GM19351 (cell line): ENCODE measurements at regions not wholly inside any gene's neighbourhood (a gene's known extent, or its start where the extent isn't known, plus 50 kb on each side); places are given as distances from the start of the nearest gene placed in this dataset.

Experiments
- ATAC-seq: cut with Tn5 transposase; IDR thresholded peaks from one replicate; pipeline ENCODE4 v1.9.1; 2021; ENCODE audit warnings: mild to moderate bottlenecking, moderate library complexity; ENCODE audit not compliant: unreplicated experiment

GRCh38 chr9:105059252-105059651, 131.3 kb upstream of the ABCA1 start:
- ATAC-seq = no peak

- no peak for ATAC-seq
Measured at GRCh38 chr9:105062222-105062855, 134.4 kb upstream of the ABCA1 start.

GRCh38 chr9:105064248-105065097, 136.5 kb upstream of the ABCA1 start:
- no peak for ATAC-seq

GRCh38 chr9:105065098-105066088, 137.4 kb upstream of the ABCA1 start:
- no peak for ATAC-seq

GRCh38 chr9:105066275-105066865, 138.4 kb upstream of the ABCA1 start:
- ATAC-seq = no peak

- no peak for ATAC-seq
Measured at GRCh38 chr9:105067895-105068580, 140.1 kb upstream of the ABCA1 start.

GRCh38 chr9:105069285-105069684, 141.3 kb upstream of the ABCA1 start:
- ATAC-seq = no peak

- no peak for ATAC-seq
Measured at GRCh38 chr9:105069696-105070095, 141.7 kb upstream of the ABCA1 start.

- ATAC-seq = no peak
Measured at GRCh38 chr9:105070176-105070575, 142.2 kb upstream of the ABCA1 start.

- no peak for ATAC-seq
Measured at GRCh38 chr9:105072476-105072875, 144.5 kb upstream of the ABCA1 start.

GRCh38 chr9:105073147-105073546, 145.2 kb upstream of the ABCA1 start:
- ATAC-seq = no peak

GRCh38 chr9:105074491-105074890, 146.5 kb upstream of the ABCA1 start:
- ATAC-seq = no peak

GRCh38 chr9:105076729-105077128, 148.8 kb upstream of the ABCA1 start:
- no peak for ATAC-seq

GRCh38 chr9:105079457-105079856, 151.5 kb upstream of the ABCA1 start:
- ATAC-seq = no peak

GRCh38 chr9:105082843-105083242, 154.9 kb upstream of the ABCA1 start:
- no peak for ATAC-seq

- ATAC-seq = no peak
Measured at GRCh38 chr9:105083256-105083655, 155.3 kb upstream of the ABCA1 start.

GRCh38 chr9:105087910-105088898, 156.2 kb upstream of the SLC44A1 start:
- ATAC-seq = no peak

- ATAC-seq = no peak
Measured at GRCh38 chr9:105089874-105090273, 154.6 kb upstream of the SLC44A1 start.

- ATAC-seq = no peak
Measured at GRCh38 chr9:105091004-105091640, 153.3 kb upstream of the SLC44A1 start.
